Progenitor cell of endocrine pancreas (in vitro differentiated cells): ENCODE measurements at regions not wholly inside any gene's neighbourhood (a gene's known extent, or its start where the extent isn't known, plus 50 kb on each side); places are given as distances from the start of the nearest gene placed in this dataset.

ENCODE experiments used
- DNase-seq: peaks from one replicate; pipeline ENCODE4 v3.0.0; 2021; ENCODE audit warnings: low spot score; ENCODE audit not compliant: unreplicated experiment
- H3K27ac Mint-ChIP-seq: 2 replicates; pipeline ENCODE4 v1.8.0; 2021; ENCODE audit warnings: mild to moderate bottlenecking, moderate library complexity, mixed read lengths
- H3K27me3 Mint-ChIP-seq: 2 replicates; pipeline ENCODE4 v1.8.0; 2021; ENCODE audit warnings: mixed read lengths
- H3K36me3 Mint-ChIP-seq: 2 replicates; pipeline ENCODE4 v1.8.0; 2022; ENCODE audit warnings: mixed read lengths; ENCODE audit not compliant: insufficient read depth
- H3K4me1 Mint-ChIP-seq: 2 replicates; pipeline ENCODE4 v1.8.0; 2021; ENCODE audit warnings: low read depth, mixed read lengths
- H3K4me3 Mint-ChIP-seq: 2 replicates; pipeline ENCODE4 v1.8.0; 2021; ENCODE audit warnings: low read depth, mild to moderate bottlenecking, moderate library complexity, mixed read lengths
- H3K9me3 Mint-ChIP-seq: 2 replicates; pipeline ENCODE4 v1.8.0; 2021; ENCODE audit warnings: low read depth, mixed read lengths
- CTCF ChIP-seq: fragments of 200-600 bp; sonication (generic); IDR thresholded peaks from one replicate; pipeline ENCODE4 v1.5.0; 2021; ENCODE audit warnings: antibody characterized with exemption, mild to moderate bottlenecking; ENCODE audit not compliant: unreplicated experiment

GRCh38 chr11:91163619-91164451 lies 941.0 kb upstream of the CHORDC1 start:
- DNase-seq = no peak
- H3K9me3 Mint-ChIP-seq = no peaks in the 10 kb centered on the region
- TF ChIP-seq CTCF = no peak
- no peaks in the 10 kb centered on the region for H3K36me3 Mint-ChIP-seq
- peaks cover 13% of the 10 kb centered on the region for H3K4me1 Mint-ChIP-seq
- H3K27ac Mint-ChIP-seq = no peak overlapping the region
- H3K4me3 Mint-ChIP-seq = no peak overlapping the region
- no peaks in the 10 kb centered on the region for H3K27me3 Mint-ChIP-seq

- Mint-ChIP-seq H3K36me3 (no peaks in the 10 kb centered on the region), H3K27ac (no peak overlapping the region)
These were observed 937.8 kb upstream of the CHORDC1 start for GRCh38 chr11:91160661-91161060.

GRCh38 chr11:91158891-91159537 lies 936.2 kb upstream of the CHORDC1 start:
- Mint-ChIP-seq H3K36me3 (no peaks in the 10 kb centered on the region), H3K27me3 (no peaks in the 10 kb centered on the region), H3K4me1 (peaks cover 6% of the 10 kb centered on the region), H3K27ac (no peak overlapping the region), H3K9me3 (no peaks in the 10 kb centered on the region), H3K4me3 (no peak overlapping the region)
- no peak for DNase-seq
- TF ChIP-seq CTCF = no peak

More at GRCh38 chr11:91160661-91161060, 937.8 kb upstream of the CHORDC1 start:
- Mint-ChIP-seq H3K9me3 (no peaks in the 10 kb centered on the region), H3K4me3 (no peak overlapping the region), H3K27me3 (no peaks in the 10 kb centered on the region), H3K4me1 (peaks cover 13% of the 10 kb centered on the region)
- no peak for DNase-seq
- TF ChIP-seq CTCF = no peak

- no peak for TF ChIP-seq CTCF
- Mint-ChIP-seq H3K27ac (no peak overlapping the region), H3K27me3 (no peaks in the 10 kb centered on the region), H3K4me3 (no peak overlapping the region), H3K4me1 (no peaks in the 10 kb centered on the region), H3K9me3 (no peaks in the 10 kb centered on the region), H3K36me3 (no peaks in the 10 kb centered on the region)
- DNase-seq = no peak
These were observed 935.4 kb upstream of the CHORDC1 start for GRCh38 chr11:91158297-91158696.

- H3K9me3 Mint-ChIP-seq = peaks cover 13% of the 10 kb centered on the region
- H3K36me3 Mint-ChIP-seq = peaks cover 1% of the 10 kb centered on the region
- TF ChIP-seq CTCF = no peak
- no peaks in the 10 kb centered on the region for H3K4me1 Mint-ChIP-seq
- DNase-seq = no peak
- H3K27me3 Mint-ChIP-seq = no peaks in the 10 kb centered on the region
- H3K27ac Mint-ChIP-seq = no peak overlapping the region
- no peak overlapping the region for H3K4me3 Mint-ChIP-seq
These were observed 933.2 kb upstream of the CHORDC1 start for GRCh38 chr11:91156041-91156440.
